NCI-H1930 (cell line): ENCODE measurements at regions not wholly inside any gene's neighbourhood (a gene's known extent, or its start where the extent isn't known, plus 50 kb on each side); places are given as distances from the start of the nearest gene placed in this dataset.

ENCODE experiments used
- DNase-seq, 2 experiments: peaks; one replicate each; lab custom pipeline; 2025; lab: John Stamatoyannopoulos, UW

DNA sequence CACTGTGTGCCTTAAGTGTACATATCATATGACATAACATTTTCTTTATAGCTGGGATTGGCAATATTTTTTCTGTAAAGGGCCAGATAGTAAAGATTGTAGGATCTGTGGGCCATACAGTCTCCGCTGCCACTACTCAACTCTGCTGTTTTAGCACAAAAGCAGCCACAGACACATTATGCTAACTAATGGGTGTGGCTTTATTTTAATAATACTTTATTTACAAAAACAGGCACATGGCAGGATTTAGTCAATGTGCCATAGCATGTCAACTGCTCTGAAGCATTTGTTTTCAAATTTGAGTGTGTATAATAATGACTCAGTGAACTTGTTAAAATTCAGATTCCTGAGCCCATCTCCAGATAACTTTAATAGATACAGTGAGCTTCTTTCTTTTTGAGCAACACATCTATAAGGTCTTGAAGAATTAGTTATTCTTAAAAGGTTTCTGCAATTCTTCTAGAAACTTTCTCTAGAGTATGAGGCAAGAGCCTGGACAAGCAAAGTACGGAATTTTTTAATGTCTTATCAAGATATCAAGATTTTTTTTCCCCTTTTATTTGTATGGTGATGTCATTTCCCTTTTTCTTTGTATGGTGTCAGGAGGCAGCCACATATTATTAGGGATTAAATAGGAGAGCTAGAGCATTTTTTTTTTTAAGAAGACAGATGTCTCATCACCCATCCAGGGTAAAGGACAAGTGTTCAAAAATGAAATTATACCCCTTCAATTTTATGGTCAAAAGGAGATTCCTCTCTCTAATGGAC lies 518.3 kb downstream of the DHX35 start:
- DNase-seq: no peak

- DNase-seq: no peak
Measured at GRCh38 chr20:39479196-39479810, 517.2 kb downstream of the DHX35 start.

GRCh38 chr20:39474879-39475278 lies 512.7 kb downstream of the DHX35 start:
- no peak for DNase-seq

- no peak for DNase-seq
Measured at GRCh38 chr20:39473536-39473935, 511.4 kb downstream of the DHX35 start.

DNA sequence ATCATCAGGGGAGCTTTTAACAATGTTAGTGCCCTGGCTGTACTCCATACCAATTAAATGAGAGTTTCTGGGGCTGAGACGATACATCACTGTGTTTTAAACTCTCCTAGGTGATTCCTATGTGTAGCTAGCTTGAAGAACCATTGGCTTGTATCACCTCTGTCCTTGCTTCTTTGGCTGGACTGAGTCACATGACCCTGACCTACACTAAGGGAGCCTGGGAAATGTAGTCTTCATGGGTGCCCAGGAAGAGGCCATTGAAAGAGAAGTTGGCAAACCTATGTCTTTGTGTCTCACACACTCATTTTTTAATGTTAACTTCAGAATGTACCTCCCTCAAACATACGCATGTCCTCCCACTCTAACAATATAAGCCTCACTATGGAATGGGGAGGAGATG lies 506.6 kb downstream of the DHX35 start:
- DNase-seq: no peak

DNA sequence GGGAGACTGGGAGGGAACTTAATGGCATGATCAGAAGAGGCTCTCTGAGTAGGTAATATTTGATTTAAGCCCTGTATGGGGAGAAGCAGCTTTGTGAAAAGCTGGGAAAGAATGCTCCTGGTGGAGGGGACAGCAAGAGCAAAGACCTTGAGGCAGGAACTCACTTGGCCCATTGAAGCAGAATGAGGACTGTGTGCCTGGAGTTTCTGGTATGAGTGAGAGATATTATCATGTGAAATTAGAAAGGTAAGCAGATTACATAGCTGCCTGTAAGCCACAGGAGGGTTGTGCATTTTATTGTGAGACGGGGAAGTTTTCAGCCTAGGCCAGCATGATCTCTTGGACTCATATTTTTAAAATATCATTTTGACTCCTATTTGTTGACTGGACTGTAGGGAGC lies 502.1 kb downstream of the DHX35 start:
- no peak for DNase-seq

- no peak for DNase-seq
Measured at GRCh38 chr20:39462416-39462945, 500.3 kb downstream of the DHX35 start.

GRCh38 chr20:39458452-39458851 lies 496.3 kb downstream of the DHX35 start:
- no peak for DNase-seq

- DNase-seq: no peak
Measured at GRCh38 chr20:39453890-39454289, 491.7 kb downstream of the DHX35 start.

- no peak for DNase-seq
Measured at GRCh38 chr20:39452583-39453340, 490.6 kb downstream of the DHX35 start.

DNA sequence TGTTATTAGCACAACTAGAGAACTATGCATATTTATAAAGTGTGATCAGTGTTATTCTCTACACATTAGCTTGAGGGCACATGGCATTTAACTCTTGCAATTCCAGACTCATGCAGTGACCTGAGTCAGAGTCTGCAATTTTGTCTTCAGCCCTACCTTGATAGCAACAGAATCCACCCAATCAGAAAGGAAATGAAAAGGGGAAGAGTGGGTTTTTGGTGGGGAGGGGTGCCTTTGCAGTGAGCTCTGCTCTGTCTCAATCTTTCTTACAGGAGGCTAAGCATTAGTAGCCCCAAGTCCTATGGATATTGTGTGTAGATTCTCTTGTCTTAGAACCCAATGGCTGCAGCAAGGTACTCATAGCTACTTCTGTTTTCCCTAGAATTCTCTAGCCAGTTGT lies 489.2 kb downstream of the DHX35 start:
- no peak for DNase-seq

GRCh38 chr20:39446397-39446796 lies 484.3 kb downstream of the DHX35 start:
- no peak for DNase-seq

DNA sequence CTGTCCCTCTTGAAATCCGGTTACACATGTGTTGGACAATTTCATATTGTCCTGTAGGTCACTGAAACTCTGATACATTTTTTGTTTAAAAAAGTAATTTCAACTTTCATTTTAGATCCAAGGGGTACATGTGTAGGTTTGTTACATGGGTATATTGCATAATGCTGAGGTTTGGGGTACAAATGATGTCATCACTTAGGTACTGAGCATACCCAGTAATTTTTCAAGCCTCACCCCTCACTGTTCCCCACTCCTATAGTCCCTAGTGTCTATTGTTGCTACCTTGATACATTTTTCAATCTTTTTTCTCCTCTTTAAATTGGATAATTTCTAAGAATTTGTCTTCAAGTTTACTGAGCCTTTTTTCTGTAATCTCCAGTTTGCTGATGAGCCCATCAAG lies 483.0 kb downstream of the DHX35 start:
- DNase-seq: no peak

GRCh38 chr20:39433466-39433865 lies 471.3 kb downstream of the DHX35 start:
- no peak for DNase-seq

- DNase-seq: no peak
Measured at GRCh38 chr20:39431091-39431880, 469.1 kb downstream of the DHX35 start.

DNA sequence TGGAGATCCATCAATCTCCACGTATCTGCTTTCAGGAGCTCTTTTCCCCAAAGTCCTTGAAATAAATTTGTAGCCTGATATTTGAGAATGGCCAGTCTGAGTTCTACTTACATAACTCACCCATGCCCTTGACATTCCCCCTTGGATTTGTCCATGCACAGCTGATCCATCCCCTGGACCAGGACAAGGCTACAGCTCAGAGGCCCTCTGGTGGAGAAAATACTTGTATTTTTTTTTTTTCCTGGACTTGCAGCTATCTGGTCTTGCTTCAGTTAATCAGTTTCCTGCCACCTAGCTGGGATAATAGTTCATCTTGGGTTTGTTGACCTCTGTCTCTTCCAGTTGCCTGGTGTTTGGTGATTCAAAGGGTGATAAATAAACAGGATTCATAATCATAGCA lies 467.6 kb downstream of the DHX35 start:
- no peak for DNase-seq

DNA sequence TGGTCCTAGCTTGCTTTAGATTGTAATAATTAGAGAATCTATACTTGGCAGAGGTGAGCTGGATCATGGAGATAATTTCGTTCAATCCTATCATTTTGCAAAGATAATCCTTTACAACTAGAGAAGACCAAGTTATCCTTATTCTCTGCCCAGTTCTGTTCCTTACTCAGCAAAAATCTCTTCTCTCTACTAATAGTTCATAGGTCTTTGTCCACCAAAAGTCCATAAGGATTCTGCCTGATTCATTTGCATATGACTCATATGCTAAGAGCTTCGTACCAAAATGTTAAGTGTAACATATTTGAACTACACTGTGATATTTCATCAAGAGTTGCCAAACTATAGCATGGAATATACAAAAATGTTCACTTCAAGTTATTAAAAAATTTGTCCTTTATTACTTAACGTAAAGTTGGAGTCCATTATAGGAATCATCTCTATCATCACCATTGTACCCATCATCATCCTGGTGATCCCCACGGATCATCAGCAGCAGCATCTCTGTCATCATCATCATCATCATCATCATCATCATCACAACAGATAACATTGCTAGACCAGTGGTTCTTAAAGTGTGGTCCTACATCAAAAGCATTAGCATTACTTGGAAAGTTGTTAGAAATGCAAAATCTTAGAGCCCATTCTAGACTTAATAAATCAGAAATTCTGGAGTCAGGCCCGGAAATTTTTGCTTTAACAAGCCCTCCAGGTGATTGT lies 463.0 kb downstream of the DHX35 start:
- no peak for DNase-seq

GRCh38 chr20:39421571-39422105 lies 459.5 kb downstream of the DHX35 start:
- no peak for DNase-seq

- DNase-seq: no peak
Measured at GRCh38 chr20:39412091-39412490, 449.9 kb downstream of the DHX35 start.

DNA sequence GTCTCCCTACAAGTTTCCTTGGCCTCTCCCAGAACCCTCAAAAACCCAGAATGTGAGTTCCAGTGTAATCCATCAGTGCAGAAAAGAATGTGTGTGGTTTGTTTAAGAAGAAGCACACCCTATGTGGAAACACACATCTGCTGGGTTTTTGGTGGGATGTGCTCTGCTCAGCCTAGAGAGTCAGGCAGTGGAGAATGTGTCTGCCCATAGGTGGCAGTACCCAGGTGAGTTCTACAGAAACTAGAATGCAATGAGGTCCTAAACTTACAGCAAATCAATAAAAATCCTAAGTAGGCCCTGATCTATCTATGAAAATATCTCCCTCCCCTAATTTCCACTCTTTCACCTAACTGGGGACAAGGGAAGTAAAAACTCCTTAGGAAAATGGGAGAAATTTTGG lies 437.3 kb downstream of the DHX35 start:
- no peak for DNase-seq

- no peak for DNase-seq
Measured at GRCh38 chr20:39398656-39399055, 436.5 kb downstream of the DHX35 start.
